ENCODE measurements at regions not wholly inside any gene's neighbourhood (a gene's known extent, or its start where the extent isn't known, plus 50 kb on each side); places are given as distances from the start of the nearest gene placed in this dataset.

DNA sequence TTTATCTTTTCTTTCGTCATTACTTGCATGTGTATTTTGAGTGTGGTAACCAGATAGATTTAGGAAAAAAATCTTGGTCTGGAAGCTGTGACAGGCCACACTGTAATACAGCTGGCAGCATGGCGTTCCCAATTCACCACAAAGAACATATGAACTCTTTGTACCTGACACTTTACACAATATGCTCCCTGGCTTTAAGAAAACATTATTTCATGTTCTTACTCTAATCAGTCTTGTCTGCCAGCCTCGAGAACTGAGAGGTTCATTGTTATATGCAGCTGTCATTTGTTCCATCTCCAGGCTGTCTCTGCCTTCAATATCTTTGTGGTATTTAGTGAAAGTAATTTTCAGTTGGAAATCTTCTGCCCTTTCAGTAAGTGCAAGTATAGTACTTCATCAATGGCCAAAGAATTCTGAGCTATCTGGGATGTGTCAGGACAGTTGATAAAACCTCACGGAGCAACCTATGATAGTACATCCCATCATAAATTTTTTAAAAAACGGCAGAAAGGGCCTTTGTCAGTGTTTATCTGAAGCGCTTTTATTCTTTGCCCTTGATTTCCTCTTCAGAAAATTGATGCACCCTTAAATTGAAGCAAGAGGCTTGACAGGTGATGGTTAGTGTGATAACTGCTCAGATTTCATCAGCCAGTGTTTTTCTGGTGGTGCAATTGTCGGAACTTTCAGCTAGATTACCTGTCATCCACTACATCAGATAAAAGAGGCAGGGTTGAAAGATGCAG lies 146.3 kb upstream of the SP8 start:
- DNase-seq (ENCODE audit: low read depth in 4 of 4, low spot score in 1 of 4) = no peak

DNA sequence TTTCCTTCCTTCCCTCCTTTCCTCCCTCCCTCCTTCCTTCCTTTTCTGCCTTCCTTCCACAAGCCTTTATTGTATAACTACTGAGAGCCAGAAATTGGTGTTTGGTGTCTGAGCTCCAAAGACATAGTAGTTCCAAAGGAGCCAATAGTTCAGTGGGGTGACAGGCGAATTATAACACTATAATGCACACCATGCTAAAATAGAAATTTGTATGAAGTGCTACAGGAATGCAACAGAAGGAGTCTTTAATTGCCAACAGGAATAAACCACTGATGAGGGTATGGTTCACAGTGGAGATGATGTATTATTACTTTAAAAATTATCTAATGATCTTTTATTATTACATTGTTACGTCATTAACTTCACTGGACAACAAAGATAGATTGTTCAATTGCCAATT lies 158.8 kb upstream of the SP8 start:
- DNase-seq (ENCODE audit: low read depth in 4 of 4, low spot score in 1 of 4) = no peak

DNA sequence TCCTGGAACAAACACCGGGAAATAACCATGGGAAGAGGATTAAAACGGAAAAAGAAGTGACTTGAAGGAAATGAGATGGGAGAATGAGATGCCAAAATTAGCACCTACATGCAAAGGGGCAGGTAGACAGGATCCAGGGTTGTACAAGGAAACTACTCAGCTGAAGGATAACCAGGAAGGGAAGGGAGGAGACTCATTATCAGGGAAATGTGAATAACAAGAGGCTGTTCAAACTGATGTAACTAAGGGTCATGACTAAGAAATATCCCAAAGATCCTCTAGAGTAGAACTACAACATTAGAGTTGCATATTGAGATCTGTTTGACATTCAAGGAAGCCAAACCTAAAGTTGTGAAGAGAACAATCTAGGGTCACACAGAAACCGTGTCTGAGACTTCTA lies 166.2 kb upstream of the SP8 start:
- DNase-seq (ENCODE audit: low read depth in 4 of 4, low spot score in 1 of 4) = no peak

DNA sequence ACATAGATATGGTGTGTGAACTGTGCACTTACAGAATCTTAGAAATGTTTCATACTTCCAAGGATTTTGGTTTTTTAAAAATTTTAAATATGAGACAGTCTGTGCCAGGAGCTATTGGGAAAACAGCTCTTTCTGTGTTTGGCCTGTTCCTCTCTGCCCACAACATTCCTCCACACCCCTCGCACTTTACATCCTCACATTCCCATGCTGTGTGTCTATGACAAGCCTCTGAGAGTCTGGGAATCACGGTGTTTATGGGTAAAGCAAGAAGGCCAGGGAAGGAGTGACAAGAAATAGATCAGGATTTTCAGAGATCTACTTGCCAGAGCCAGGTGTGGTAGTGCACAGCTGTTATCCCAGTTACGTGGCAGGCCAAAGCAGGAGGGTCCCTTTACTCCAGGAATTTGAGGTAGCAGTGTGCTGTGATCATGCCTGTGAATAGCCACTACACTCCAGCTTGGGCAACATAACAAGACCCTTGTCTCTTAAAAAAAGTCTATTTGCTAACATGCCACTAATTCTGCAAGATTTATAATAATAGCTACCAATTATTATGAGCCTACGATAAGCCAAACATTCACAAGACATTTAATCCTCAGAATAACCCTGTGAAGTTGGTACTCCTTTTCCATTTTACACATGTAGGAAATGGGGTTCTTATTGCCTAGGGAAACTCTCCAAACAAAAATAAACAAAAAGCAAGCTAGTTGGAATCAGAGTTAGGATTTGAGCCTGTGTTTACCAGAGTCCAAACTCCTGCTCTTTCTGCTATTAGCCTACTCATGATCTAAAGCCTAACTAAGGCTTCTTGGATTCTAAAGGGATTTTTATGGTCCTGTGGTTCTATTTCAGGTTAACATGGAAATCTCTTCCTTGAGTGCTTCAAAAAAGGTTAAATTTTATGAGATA lies 168.3 kb upstream of the SP8 start:
- no peak for DNase-seq (ENCODE audit: low read depth in 4 of 4, low spot score in 1 of 4)

DNA sequence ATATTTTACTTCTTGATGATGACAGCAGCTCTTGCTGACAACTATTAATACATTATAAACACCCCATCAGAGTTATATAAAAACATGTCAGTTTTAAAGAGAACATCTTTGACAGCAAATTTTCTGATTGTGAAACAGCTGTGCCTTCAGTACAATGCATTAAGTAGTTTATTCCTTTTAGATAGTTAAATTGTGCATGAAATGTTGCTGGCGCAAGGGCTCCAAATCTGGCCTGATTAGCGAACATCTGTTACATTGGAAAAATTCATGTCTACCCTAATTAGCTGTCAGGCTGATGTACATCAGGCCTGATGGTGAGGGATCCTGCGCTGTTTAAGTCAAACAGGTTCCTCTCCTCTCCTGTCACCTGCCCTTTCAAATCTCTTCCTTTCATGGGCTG lies 171.9 kb upstream of the SP8 start:
- DNase-seq (ENCODE audit: low read depth in 4 of 4, low spot score in 1 of 4) = no peak

DNA sequence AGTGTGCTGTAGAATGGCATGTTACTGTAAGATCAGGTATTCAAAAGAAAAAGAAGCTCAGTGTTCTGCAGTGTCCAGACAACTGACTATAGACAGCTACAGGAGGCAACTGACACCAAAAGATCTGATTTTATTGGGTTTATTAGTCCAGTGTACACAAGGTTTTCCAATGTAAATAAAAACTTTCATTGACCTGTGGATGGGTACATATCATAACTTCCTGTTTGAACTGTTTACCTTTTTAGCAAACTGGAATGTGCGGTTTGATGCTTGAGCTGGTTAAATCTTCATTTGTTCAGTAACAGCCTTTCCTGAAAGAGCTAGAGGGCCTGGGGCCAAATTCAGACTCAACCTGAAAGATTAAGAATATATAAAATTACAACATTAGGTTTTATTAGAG lies 172.6 kb upstream of the SP8 start:
- DNase-seq (ENCODE audit: low read depth in 4 of 4, low spot score in 1 of 4) = no peak

DNA sequence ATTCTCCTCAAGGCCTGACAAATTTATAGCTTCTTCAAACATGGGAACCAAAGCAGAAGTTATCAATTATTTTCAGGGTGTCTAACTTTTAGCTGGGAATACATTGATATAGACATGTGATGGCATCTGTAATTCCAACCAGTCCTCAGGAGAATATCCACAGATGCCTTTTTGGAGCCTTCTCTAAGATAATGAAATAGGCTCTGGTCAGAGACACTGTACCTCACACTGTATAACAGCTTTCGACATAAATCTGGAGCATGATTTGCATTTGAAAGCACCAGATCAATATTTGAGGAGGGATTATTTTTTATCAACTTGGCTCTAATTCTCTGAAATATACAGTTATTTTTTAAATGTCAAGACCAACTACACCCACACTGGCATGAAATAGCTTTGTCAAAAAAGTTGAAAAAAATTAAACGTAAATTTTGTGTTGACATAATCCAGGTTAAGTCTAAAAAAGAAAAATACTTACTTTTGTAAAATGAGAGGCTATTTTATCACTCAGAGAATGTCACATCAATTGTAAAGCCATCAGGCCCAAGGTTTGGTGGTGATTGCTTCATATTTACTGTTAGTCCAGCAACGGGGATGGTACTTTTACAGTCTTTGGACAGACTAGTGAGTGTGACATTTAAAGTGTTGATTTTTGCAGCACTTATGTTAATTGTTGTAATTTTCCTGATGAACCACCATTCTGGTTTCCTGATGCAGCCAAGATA lies 177.0 kb upstream of the SP8 start:
- no peak for DNase-seq (ENCODE audit: low read depth in 4 of 4, low spot score in 1 of 4)

DNA sequence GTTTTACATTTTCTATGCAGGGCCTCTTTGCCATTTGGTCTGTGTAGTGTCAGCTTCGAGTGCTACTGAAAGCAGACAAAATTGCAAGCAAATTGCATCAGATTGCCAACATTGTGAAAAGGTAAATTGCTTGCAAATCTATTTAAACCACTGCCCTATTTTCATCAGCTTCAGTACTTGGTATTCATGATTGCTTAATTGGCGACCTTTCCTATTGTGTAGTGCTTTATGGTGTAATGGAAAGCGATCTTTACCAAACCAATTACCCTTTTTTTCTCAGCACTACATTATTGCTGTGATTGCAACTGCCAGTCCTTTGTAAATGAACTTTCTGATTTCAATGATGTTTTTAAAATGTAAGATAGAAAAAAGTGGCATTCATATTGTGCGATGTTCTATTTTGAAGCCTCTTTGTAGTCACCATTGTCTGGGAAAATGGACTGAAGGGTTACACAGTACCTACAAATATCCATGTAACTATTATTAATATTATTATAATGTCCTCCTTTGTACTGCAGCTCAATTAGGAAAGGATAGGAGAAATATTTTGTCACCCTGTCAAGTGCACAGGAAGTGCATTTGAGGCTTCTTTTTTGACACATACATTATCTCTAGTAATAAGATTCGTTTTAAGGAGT lies 177.7 kb upstream of the SP8 start:
- no peak for DNase-seq (ENCODE audit: low read depth in 4 of 4, low spot score in 1 of 4)

DNA sequence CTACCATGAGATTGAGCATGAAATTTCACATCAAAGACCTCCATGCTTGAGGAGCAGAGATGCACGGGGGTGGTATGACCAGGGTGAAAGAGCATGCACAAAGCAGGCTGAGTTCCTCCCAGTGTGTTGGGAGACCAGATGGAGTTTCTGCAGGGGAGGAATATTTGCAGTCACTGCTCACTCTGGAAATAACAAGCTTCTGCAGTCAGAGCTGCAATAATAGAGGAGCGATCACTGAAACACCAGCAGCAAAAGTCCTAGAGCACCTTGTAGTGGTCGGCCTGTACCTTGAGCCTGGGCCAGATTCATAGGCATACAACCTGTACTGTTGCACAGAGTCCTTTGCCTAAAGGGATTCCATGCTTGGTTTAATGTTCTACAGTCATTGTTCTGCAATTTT lies 184.5 kb upstream of the SP8 start:
- DNase-seq (ENCODE audit: low read depth in 4 of 4, low spot score in 1 of 4) = no peak

DNA sequence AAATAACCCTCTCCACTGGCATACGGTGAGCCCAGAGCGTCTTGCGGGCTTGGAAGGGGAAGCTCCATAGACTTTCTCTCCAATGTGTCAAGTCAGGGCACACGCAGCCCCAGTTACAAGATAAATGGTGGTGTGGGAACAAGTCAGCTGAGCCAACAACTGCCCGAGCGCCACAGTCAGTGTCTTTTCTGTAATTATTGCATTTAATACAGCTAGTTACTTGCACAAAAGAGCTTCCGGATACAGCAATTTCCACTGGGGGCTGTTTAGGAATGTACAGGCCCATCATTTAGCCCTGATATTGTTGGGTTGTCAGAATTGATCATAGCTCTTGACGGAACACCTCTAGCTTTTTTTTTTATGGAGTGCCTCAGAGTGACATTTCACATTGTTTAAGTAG lies 193.5 kb upstream of the SP8 start:
- DNase-seq (ENCODE audit: low read depth in 4 of 4, low spot score in 1 of 4) = no peak

DNA sequence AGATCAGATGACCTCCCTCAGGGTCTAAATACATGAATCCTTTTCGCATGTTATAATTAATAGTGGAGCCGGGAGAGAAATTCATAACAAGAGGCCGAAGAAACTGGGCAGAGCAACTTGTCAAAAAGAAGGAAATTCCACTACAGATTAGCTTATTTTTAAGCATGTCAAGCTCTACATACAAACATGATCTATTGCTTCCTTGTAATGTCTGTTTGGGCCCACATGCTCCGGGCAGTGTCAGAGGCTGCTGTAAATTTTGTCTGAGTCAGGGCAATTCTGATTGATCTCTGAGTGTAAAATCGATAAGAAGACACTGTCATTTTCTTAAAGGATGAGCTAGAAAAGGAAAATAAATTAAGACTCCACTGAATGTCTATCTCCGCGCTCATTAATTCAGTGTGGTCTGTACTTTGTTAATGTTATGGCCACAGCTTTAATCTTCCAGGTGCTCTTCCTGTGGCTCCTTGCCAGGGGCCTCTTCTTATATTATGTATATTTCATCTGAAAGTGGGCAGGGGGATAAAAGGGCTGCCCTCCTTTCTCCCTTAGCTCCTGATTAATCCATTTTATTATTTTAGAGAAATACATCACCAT lies 194.1 kb upstream of the SP8 start:
- DNase-seq (ENCODE audit: low read depth in 4 of 4, low spot score in 1 of 4) = no peak

DNA sequence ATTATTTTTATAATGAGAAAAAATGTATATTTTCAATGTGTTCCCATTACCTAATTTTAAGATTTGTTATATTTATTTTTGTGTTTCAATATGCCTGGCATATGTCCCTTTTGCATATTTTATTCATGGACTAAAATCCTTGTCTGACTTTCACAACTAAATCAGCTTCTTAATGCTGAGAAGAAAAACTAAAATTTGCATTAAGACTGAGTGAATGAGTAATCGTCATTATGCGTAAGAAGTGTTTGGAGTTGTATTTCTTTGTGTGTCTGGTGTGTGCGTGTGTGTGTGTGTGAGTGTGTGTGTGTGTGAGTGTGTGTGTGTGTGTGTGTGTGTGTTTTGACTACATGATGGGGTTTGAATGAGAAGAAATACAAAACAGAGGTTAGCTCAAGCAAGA lies 201.7 kb upstream of the SP8 start:
- no peak for DNase-seq (ENCODE audit: low read depth in 4 of 4, low spot score in 1 of 4)

DNA sequence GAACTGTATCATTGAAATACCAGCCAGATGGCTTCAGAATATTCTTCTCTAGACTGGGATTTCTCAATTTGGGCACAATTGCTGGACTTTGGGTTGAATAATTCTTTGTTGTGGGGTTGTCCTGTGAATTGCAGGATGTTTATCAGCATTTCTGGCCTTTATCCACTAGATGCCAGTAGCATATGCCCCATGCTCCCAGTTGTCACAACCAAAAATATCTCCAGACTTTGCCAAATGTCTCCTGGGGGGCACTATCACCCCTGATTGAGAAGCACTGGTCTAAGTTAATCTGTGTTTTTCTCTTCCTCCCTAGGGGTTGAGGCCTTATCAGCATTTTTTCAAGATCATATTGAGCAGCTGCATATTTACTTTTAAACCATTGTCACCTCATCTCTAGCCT lies 204.9 kb upstream of the SP8 start:
- no peak for DNase-seq (ENCODE audit: low read depth in 4 of 4, low spot score in 1 of 4)

DNA sequence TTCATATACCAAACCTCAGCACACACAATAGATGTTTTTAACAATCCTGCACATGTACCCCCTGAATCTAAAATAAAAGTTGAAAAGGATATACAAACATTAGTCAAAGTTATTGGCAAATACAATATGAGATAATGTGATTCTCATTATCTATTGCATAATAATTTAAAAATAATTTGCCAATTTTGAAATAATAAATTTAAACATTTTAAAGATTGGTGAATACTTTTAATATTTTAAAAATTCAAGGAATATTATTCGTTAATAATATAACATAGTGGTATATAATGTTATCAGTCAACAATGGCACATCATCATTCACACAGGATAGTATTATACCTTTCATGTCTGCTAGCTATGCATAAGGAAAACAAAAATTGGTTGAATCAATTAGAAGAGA lies 207.0 kb upstream of the SP8 start:
- no peak for DNase-seq (ENCODE audit: low read depth in 4 of 4, low spot score in 1 of 4)

DNA sequence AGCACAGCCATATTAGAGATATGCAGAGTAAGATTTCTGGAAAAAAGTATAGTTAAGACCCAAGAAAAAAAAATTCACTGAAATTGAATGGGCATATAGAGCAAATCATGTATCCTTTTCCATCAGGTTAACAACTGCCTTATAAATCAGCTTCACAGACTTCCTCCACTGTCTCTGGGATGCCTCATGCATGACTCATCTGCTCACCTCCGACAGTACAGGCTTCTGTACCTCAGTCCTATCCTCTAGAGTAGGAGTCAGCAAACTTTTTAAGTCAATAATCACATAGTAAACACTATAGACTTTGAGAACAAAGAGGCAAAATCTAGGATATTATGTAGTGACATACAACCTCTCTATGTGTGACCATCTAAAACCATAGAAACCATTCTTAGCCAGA lies 211.6 kb upstream of the SP8 start:
- DNase-seq (ENCODE audit: low read depth in 4 of 4, low spot score in 1 of 4) = no peak

DNA sequence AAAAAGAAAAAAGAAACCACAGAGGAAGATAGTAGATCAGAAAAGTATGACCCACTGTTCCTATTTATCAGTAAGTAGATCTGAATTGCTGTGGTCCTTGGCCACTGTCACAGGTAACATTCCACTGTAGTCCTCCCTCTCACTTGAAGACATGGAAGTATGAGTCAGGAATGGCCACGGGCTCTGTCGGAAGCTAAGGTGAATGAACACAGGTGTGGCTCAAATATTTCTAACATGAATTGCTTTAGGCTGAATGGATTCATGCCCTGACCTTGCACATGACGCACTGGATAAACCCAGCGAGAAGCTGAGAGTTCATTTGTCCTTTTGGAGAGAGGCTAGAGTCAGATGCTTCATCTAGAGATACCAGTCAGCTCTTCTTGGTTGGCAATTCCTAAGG lies 224.5 kb upstream of the SP8 start:
- DNase-seq (ENCODE audit: low read depth in 4 of 4, low spot score in 1 of 4) = no peak

DNA sequence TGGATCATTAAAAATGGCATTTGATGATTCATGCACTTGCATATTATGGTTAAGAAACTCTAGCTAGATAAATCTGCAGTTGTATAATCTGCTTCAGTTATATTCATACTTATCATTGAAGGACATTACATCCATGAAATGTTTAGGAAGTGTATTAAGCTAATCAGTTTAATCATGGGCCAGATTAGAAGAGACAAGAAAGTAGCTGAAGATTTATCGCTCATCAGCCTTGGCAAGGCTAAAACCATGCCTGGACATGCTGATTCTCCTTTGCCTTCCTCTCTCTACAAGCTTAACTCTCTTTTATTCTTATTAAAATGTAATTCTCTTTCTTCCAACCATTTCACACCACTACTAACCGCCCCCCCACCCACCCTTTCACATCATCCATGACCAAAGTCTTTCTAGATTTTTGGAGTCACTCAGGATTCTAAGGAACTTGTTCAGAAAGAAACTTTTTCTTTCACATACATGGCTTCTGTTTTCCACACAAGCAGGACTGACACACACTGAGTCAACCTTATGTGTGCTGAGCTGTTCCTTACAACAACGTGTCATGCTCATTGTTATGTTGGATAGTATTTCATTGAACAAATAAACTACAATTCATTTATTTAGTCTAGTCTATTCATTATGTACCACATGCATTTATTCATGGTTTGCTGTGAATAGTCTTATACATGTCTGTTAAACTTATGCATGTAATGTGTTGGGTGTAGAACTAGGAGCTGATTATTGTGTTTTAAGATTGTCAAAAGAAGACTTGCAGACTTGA lies 227.3 kb upstream of the SP8 start:
- DNase-seq (ENCODE audit: low read depth in 4 of 4, low spot score in 1 of 4) = no peak

DNA sequence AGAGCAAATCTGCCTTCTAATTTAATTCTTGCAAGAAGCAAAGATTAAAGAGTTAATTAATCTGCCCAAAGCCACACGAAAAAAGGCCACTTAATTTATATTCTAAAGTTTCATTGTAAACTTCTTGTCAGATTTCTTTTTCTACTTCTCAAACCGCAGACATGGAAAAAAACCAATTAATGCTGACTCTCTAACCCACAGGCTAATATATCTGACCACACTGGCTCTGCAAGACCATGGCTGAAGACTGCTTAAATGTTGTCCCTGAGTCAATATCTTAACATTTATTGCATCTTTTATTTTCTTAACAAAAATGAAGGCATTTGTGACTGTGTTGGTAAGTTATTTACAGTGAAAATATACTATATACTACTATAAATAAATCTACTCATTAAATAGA lies 234.0 kb upstream of the SP8 start:
- no peak for DNase-seq (ENCODE audit: low read depth in 4 of 4, low spot score in 1 of 4)

DNA sequence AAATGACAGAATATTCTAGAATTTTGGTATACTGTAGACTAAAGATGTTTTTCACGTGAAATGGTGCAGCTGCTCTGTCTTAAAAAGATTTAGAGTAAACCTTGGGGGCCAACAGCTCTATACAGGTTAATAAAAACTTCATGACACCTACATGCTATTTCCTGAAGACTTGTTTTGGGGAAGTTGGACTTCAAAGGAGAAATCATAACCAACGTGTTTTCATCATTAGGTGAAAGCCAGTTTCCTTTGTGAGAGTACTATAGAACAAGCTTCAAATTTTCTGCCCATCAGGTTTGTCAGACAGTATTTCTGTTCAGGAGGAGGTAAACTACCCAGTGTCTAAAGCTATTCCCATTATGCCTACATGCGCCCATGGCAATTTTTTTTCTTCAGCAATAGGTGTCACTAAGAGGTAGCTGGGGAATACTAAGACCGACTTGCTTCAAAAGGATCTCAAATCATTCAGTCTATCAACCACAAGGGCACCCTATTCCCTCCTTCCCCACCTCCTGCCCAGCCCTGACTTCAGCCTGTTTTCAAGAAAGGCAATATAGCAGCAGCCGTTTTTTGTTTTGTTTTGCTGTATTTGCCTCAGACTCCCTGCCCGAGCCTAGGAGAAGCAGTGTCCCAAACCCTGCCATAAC lies 237.3 kb upstream of the SP8 start:
- no peak for DNase-seq (ENCODE audit: low read depth in 4 of 4, low spot score in 1 of 4)

DNA sequence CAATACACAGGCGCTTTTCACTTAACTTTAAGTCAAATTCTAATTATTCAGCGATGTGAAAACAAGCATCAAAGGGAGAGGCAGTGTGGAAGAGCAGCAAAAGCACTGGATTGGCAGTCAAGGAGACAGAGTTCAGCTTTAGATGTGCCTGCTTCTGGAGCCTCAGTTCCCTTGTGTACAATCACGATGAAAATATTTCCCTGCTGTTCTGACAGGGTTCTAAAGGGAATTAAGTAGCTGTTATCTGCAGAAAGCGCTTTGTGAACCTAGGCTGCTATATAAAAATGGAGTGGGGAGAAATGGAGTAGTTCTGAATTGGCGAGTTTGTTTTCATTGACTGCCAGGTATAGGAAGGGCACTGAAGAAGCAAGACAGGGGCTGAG lies 237.8 kb upstream of the SP8 start:
- no peak for DNase-seq (ENCODE audit: low read depth in 4 of 4, low spot score in 1 of 4)
